ENCODE measurements at regions not wholly inside any gene's neighbourhood (a gene's known extent, or its start where the extent isn't known, plus 50 kb on each side); places are given as distances from the start of the nearest gene placed in this dataset.

GRCh38 chr2:240256704-240257637 is 116.5 kb upstream of the OTOS start:
- 78% methylated on average over 19 of the region's 26 CpGs for WGBS (ENCODE audit: insufficient coverage)

DNA sequence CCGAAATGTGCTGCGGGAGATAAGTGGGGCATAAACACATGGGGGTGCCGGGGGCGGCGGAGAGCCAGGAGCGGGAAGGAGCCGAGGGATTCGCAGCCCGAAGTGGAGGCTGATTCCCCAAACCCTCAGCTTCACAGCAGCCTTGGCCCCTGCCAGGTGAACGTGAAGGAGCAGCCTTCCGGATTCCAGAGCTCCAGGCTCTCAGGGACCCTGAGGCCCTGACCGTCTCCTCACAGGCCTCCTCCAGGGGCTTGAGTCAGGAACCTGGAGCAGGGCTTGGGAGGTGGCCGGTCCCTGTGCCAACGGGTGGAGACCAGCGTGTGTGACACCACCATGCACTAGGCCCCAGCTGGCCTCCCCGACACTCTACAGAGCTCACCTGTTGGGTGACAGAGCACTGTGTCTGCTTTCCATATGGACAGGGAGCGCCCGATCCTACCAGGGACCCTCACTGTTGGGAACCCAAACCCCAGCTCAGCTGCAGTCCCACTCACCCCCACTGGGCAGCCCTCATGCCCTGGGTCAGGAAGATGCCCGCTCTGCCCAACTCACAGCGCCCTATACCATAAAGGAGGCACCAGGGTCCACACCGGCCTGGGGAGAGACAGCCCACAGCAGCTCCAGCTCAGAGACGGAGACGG is 117.6 kb upstream of the OTOS start:
- WGBS (ENCODE audit: insufficient coverage) = 90% methylated on average over 23 of the region's 23 CpGs
- no peak overlapping the region for H3K27ac ChIP-seq (ENCODE audit: low read length)

More at GRCh38 chr2:240256704-240257637, 116.5 kb upstream of the OTOS start:
- H3K36me3 ChIP-seq (ENCODE audit: control insufficient read depth in 2 of 2, extremely low read depth in 1 of 2, insufficient read depth in 1 of 2, low read length in 1 of 2) = no peaks in the 10 kb centered on the region
- Mint-ChIP-seq H3K9me3 (peaks cover 3 to 7% (median 5%) of the 10 kb centered on the region in 3 donors), H3K36me3 (no peaks in the 10 kb centered on the region), H3K4me1 (no peaks in the 10 kb centered on the region), H3K27me3 (peaks cover 6 to 10% of the 10 kb centered on the region in 2 donors), H3K27ac (no peak overlapping the region), H3K4me3 (no peak overlapping the region)
- POLR2A ChIA-PET = no interaction called here
- no peak for DNase-seq
- ATAC-seq (replicated peaks in 1 of 4) = no peak
- peaks cover 0 to 34% of the 10 kb centered on the region in 2 experiments for H3K27me3 ChIP-seq (replicated peaks in 1 of 2; ENCODE audit: control insufficient read depth in 2 of 2, extremely low read depth in 1 of 2, insufficient read depth in 2 of 2, low read length in 1 of 2)
- H3K27ac ChIP-seq (ENCODE audit: low read length) = no peak overlapping the region
- CTCF ChIA-PET = no interaction called here
- no peak overlapping the region for H3K4me3 ChIP-seq (ENCODE audit: control insufficient read depth in 1 of 2, extremely low read depth in 1 of 2, low read length in 1 of 2)
- no peaks in the 10 kb centered on the region for H3K4me1 ChIP-seq (ENCODE audit: control insufficient read depth in 1 of 2, extremely low read depth in 1 of 2, insufficient read depth in 2 of 2, low read length in 2 of 2)
- no peaks in the 10 kb centered on the region for H3K9me3 ChIP-seq

GRCh38 chr2:240258685-240259084 is 118.2 kb upstream of the OTOS start:
- ATAC-seq (replicated peaks in 1 of 4) = no peak
- Mint-ChIP-seq H3K36me3 (no peaks in the 10 kb centered on the region), H3K27ac (no peak overlapping the region), H3K9me3 (peaks cover 14 to 20% (median 14%) of the 10 kb centered on the region in 3 donors), H3K4me3 (no peak overlapping the region), H3K27me3 (peaks cover 6% of the 10 kb centered on the region in 2 donors), H3K4me1 (no peaks in the 10 kb centered on the region)
- CTCF ChIA-PET = no interaction called here
- H3K4me3 ChIP-seq (ENCODE audit: control insufficient read depth in 1 of 2, extremely low read depth in 1 of 2, low read length in 1 of 2) = no peak overlapping the region
- no peaks in the 10 kb centered on the region for H3K36me3 ChIP-seq (ENCODE audit: control insufficient read depth in 2 of 2, extremely low read depth in 1 of 2, insufficient read depth in 1 of 2, low read length in 1 of 2)
- WGBS (ENCODE audit: insufficient coverage) = 57% methylated on average over 3 of the region's 10 CpGs
- H3K9me3 ChIP-seq = no peaks in the 10 kb centered on the region
- H3K27me3 ChIP-seq (replicated peaks in 1 of 2; ENCODE audit: control insufficient read depth in 2 of 2, extremely low read depth in 1 of 2, insufficient read depth in 2 of 2, low read length in 1 of 2) = peaks cover 0 to 30% of the 10 kb centered on the region in 2 experiments
- no peak for DNase-seq
- POLR2A ChIA-PET = no interaction called here
- H3K4me1 ChIP-seq (ENCODE audit: control insufficient read depth in 1 of 2, extremely low read depth in 1 of 2, insufficient read depth in 2 of 2, low read length in 2 of 2) = no peaks in the 10 kb centered on the region
- H3K27ac ChIP-seq (ENCODE audit: low read length) = no peak overlapping the region

More for the DNA sequence above, 117.6 kb upstream of the OTOS start:
- H3K9me3 ChIP-seq = no peaks in the 10 kb centered on the region
- no peak overlapping the region for H3K27ac Mint-ChIP-seq
- ChIA-PET CTCF (no interaction called here), POLR2A (no interaction called here)
- peaks cover 8 to 14% (median 9%) of the 10 kb centered on the region in 3 donors for H3K9me3 Mint-ChIP-seq
- H3K4me1 ChIP-seq (ENCODE audit: control insufficient read depth in 1 of 2, extremely low read depth in 1 of 2, insufficient read depth in 2 of 2, low read length in 2 of 2) = no peaks in the 10 kb centered on the region
- no peak overlapping the region for H3K4me3 Mint-ChIP-seq
- peaks cover 0 to 31% of the 10 kb centered on the region in 2 experiments for H3K27me3 ChIP-seq (replicated peaks in 1 of 2; ENCODE audit: control insufficient read depth in 2 of 2, extremely low read depth in 1 of 2, insufficient read depth in 2 of 2, low read length in 1 of 2)
- no peak for ATAC-seq (replicated peaks in 1 of 4)
- H3K27me3 Mint-ChIP-seq = peaks cover 6 to 10% of the 10 kb centered on the region in 2 donors
- DNase-seq = no peak
- no peaks in the 10 kb centered on the region for H3K36me3 ChIP-seq (ENCODE audit: control insufficient read depth in 2 of 2, extremely low read depth in 1 of 2, insufficient read depth in 1 of 2, low read length in 1 of 2)
- H3K4me1 Mint-ChIP-seq = no peaks in the 10 kb centered on the region
- no peaks in the 10 kb centered on the region for H3K36me3 Mint-ChIP-seq
- H3K4me3 ChIP-seq (ENCODE audit: control insufficient read depth in 1 of 2, extremely low read depth in 1 of 2, low read length in 1 of 2) = no peak overlapping the region

- no peak overlapping the region for H3K27ac ChIP-seq (ENCODE audit: low read length)
These were observed 118.9 kb upstream of the OTOS start for GRCh38 chr2:240259201-240259923.

DNA sequence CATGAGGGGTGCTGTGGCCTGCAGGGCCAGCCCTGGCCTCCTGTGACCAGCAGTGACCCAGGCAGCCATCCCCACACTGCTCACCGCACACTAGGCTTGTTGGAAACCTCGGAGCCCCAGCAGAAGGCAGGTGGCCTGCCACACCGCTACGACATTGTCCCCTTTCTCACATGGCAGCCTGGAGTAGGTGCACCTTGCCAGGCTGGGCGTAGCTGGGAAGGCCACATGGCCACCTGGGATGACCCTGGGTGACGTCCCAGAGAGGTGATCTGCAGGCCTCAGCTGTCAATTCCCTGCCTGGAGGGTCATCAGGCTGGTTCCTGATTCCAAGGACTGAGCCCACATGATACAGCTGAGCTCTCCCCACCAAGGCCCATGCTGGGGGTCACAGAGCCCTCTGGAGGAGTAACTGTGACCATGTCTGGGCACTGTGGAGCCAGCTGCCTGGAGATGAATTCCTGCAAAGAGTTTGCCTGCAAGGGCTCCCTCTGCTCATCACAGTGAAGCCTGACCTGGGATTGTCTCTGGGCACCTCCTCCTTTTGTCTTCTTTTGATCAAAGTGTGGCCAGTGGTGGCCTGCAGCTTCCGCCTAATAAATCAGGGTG is 119.6 kb upstream of the OTOS start:
- no peaks in the 10 kb centered on the region for H3K4me1 ChIP-seq (ENCODE audit: control insufficient read depth in 1 of 2, extremely low read depth in 1 of 2, insufficient read depth in 2 of 2, low read length in 2 of 2)
- Mint-ChIP-seq H3K4me3 (no peak overlapping the region), H3K9me3 (peaks cover 17 to 24% (median 21%) of the 10 kb centered on the region in 3 donors), H3K27me3 (peaks cover 4 to 6% of the 10 kb centered on the region in 2 donors), H3K4me1 (no peaks in the 10 kb centered on the region), H3K36me3 (no peaks in the 10 kb centered on the region), H3K27ac (no peak overlapping the region)
- ChIA-PET POLR2A (no interaction called here), CTCF (no interaction called here)
- no peak overlapping the region for H3K4me3 ChIP-seq (ENCODE audit: control insufficient read depth in 1 of 2, extremely low read depth in 1 of 2, low read length in 1 of 2)
- no peak overlapping the region for H3K27ac ChIP-seq (ENCODE audit: low read length)
- H3K36me3 ChIP-seq (ENCODE audit: control insufficient read depth in 2 of 2, extremely low read depth in 1 of 2, insufficient read depth in 1 of 2, low read length in 1 of 2) = no peaks in the 10 kb centered on the region
- DNase-seq = no peak
- no peaks in the 10 kb centered on the region for H3K9me3 ChIP-seq
- no peak for ATAC-seq (replicated peaks in 1 of 4)
- H3K27me3 ChIP-seq (replicated peaks in 1 of 2; ENCODE audit: control insufficient read depth in 2 of 2, extremely low read depth in 1 of 2, insufficient read depth in 2 of 2, low read length in 1 of 2) = peaks cover 0 to 30% of the 10 kb centered on the region in 2 experiments
- 62% methylated on average over 6 of the region's 7 CpGs for WGBS (ENCODE audit: insufficient coverage)

More at GRCh38 chr2:240259201-240259923, 118.9 kb upstream of the OTOS start:
- no peak overlapping the region for H3K4me3 ChIP-seq (ENCODE audit: control insufficient read depth in 1 of 2, extremely low read depth in 1 of 2, low read length in 1 of 2)
- H3K27me3 Mint-ChIP-seq = peaks cover 6% of the 10 kb centered on the region in 2 donors
- H3K36me3 Mint-ChIP-seq = no peaks in the 10 kb centered on the region
- H3K9me3 Mint-ChIP-seq = peaks cover 17 to 24% (median 18%) of the 10 kb centered on the region in 3 donors
- no peak overlapping the region for H3K27ac Mint-ChIP-seq
- H3K4me3 Mint-ChIP-seq = no peak overlapping the region
- no peaks in the 10 kb centered on the region for H3K36me3 ChIP-seq (ENCODE audit: control insufficient read depth in 2 of 2, extremely low read depth in 1 of 2, insufficient read depth in 1 of 2, low read length in 1 of 2)
- 72% methylated on average over 8 of the region's 17 CpGs for WGBS (ENCODE audit: insufficient coverage)
- POLR2A ChIA-PET = no interaction called here
- CTCF ChIA-PET = no interaction called here
- H3K9me3 ChIP-seq = no peaks in the 10 kb centered on the region
- ATAC-seq (replicated peaks in 1 of 4) (no peak), DNase-seq (no peak)
- H3K27me3 ChIP-seq (replicated peaks in 1 of 2; ENCODE audit: control insufficient read depth in 2 of 2, extremely low read depth in 1 of 2, insufficient read depth in 2 of 2, low read length in 1 of 2) = peaks cover 0 to 30% of the 10 kb centered on the region in 2 experiments
- H3K4me1 ChIP-seq (ENCODE audit: control insufficient read depth in 1 of 2, extremely low read depth in 1 of 2, insufficient read depth in 2 of 2, low read length in 2 of 2) = no peaks in the 10 kb centered on the region
- H3K4me1 Mint-ChIP-seq = no peaks in the 10 kb centered on the region

DNA sequence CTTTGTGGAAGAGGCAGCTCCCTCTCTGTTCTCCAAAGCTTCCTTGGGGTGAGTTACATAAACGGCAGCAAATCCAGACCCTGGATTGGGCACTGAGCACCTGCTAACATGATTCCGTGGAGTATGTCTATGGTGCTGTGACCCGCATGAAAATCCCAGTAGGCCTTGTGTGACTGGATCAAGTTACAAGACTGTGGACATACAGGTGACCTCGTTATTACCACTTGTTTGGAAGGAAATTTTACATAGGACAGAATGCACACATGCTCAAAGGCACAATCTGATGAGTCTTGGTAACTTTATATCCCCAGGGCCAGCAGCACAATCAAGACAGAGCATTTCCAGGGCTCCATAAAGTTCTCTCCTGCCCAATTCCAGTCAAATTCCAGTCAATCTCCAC is 120.2 kb upstream of the OTOS start:
- Histone ChIP-seq H3K27ac (ENCODE audit: low read length) (no peak overlapping the region), H3K36me3 (ENCODE audit: control insufficient read depth in 2 of 2, extremely low read depth in 1 of 2, insufficient read depth in 1 of 2, low read length in 1 of 2) (no peaks in the 10 kb centered on the region), H3K4me1 (ENCODE audit: control insufficient read depth in 1 of 2, extremely low read depth in 1 of 2, insufficient read depth in 2 of 2, low read length in 2 of 2) (no peaks in the 10 kb centered on the region), H3K9me3 (no peaks in the 10 kb centered on the region), H3K27me3 (replicated peaks in 1 of 2; ENCODE audit: control insufficient read depth in 2 of 2, extremely low read depth in 1 of 2, insufficient read depth in 2 of 2, low read length in 1 of 2) (peaks cover 0 to 27% of the 10 kb centered on the region in 2 experiments), H3K4me3 (ENCODE audit: control insufficient read depth in 1 of 2, extremely low read depth in 1 of 2, low read length in 1 of 2) (no peak overlapping the region)
- no peak for DNase-seq
- Mint-ChIP-seq H3K27ac (no peak overlapping the region), H3K4me3 (no peak overlapping the region), H3K36me3 (no peaks in the 10 kb centered on the region), H3K9me3 (peaks cover 17 to 24% (median 21%) of the 10 kb centered on the region in 3 donors), H3K4me1 (no peaks in the 10 kb centered on the region), H3K27me3 (peaks cover 0 to 4% of the 10 kb centered on the region in 2 donors)
- 96% methylated on average over 3 of the region's 4 CpGs for WGBS (ENCODE audit: insufficient coverage)
- no peak for ATAC-seq (replicated peaks in 1 of 4)
- POLR2A ChIA-PET = no interaction called here
- CTCF ChIA-PET = no interaction called here
